T1000 (cell line): ENCODE measurements at regions not wholly inside any gene's neighbourhood (a gene's known extent, or its start where the extent isn't known, plus 50 kb on each side); places are given as distances from the start of the nearest gene placed in this dataset.

Source experiments
- DNase-seq: peaks from one replicate; lab custom pipeline; 2025; ENCODE audit warnings: mixed read lengths; lab: John Stamatoyannopoulos, UW

DNA sequence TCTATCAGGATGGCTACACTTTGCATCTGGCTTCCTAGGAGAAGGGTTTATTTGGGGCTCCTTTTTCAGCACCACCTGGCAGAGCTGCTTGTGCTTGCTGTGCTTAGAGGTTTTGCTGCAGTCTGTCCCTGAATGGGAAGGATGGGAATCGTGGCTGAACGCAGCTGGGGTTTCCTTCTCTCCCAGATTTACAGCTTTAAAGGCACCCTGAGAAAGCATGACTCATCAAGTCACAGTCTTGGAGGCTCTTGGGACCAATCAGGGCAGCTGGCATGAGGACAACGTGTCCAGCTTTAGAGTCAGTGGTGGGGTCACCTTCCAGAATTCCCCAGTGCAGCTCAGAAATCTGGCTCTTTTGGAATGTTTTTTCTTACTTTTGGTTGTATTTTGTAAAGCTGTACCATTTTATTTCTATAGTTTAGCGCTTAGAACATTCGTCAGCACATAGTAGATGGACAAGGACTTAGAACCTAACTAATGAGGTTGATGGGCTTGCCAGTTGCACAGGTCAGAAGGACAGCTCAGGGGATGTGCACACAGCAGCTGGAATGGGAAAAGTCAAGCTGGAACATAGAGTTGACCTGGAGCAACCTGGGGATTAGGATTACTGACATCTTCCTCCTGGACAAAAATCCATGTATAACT is 222.6 kb downstream of the PRDM2 start:
- DNase-seq = no peak

DNA sequence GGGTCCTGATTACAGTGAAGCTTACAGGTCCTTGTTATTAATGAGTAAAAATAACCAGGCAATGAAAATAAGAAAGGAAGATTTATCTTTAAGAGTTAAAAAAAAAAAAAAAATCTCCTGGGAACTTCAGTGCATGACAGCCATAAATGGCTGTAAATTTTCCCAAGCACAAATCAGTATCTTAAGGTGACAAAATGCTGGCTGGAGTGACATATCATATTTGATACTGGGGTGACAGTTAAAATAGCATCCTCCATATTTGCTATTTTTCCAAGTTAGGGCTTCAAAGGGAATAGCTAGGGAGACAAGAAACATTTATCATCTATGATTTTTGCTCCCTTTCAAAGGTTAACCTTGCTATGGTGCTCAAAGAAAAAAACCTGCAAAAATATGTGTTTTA is 226.6 kb downstream of the PRDM2 start:
- no peak for DNase-seq

DNA sequence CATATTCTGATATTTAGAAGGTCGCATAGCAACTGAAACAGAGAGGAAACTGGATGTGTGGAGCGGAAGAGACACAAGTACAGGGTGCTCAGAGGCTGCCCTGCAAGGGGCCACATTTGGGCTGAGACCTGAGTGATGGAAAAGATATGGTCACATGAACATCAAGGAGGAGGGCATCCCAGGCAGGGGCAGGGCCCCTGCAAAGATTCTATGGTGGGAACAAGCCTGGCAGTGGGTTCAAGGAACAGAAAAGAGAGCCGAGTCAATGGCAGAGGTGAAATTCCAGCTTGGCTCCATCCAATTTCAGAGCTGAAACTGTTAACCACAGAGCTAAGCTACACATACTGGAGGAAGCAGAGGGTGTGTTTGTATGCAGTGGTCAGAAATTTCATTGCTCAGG is 227.7 kb downstream of the PRDM2 start:
- no peak for DNase-seq

DNA sequence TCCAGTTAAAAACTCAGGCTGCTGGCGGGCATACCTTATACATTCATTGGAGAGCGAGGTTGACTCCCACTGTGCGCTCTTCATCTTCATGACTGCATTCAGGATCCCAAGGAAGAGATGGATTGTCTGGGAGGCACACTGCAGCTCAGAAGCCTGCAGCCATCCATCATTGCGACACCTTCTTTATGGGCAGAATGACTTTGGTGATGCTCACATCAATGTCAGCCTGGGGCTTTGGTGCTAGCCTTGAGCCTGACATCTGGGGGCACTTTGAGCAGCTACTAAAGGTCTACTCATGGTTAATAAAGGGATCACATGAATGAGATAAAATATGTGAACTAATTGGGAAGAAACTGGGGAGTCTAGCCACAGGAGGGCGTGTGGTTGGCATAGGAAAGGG is 229.3 kb downstream of the PRDM2 start:
- no peak for DNase-seq

- no peak for DNase-seq
These were observed 230.2 kb downstream of the PRDM2 start for GRCh38 chr1:13930151-13930550.

GRCh38 chr1:13931226-13931625 is 231.2 kb downstream of the PRDM2 start:
- DNase-seq = no peak

DNA sequence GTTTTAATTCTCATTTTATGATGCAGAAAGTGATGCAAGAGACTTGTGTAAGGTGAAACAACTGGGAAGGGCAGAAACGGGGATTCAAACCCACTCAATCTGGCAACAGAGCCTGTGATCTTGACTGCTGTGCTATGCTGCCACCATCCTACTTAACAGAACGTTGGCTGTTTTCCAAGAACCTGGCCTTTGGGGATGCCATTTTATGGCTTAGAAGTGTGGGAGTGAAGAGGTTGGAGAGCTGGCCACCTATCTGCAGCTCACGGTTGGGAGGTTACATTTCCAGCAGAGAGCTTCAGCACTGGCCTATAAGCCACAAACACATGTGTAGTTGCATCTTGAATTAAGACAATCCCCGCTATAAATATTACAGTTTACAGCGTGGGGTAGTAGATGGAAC is 235.3 kb downstream of the PRDM2 start:
- no peak for DNase-seq

GRCh38 chr1:13941315-13941714 is 241.3 kb downstream of the PRDM2 start:
- no peak for DNase-seq

GRCh38 chr1:13943055-13943454 is 243.1 kb downstream of the PRDM2 start:
- DNase-seq = no peak

DNA sequence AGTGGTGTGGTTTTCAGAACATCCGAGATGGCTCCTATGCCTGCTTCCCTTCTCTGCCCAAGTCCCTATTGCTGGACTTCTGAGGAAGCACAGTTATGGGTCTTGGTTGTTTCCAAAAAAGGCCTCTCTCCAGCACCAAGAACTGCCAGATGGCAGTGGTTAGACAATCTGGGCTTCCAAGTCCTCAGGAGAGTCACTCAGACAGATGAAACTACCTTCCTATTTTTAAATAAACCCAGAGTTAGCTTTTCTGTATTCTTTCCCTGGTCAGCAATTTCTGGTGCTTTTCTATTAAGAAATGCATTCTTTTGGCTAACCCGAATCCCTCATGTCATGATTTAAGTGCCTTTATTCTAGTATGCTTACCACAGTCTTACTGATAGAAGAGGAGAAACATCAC is 245.9 kb downstream of the PRDM2 start:
- no peak for DNase-seq

DNA sequence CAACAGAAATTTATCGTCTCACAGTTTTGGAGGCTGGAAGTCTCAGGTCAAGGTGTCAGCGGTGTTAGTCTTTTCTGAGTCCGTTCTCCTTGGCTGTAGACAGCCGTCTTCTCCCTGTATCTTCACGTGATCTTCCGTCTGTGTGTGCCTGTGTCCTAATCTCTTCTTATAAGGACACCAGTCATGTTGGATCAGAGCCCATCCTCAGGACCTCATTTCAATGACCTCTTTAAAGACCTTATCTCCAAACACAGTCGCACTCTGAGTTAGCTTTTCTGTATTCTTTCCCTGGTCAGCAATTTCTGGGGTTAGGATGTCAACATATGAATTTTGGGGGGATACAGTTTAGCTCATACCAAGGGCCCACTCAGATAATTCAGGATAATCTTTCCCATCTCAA is 247.7 kb downstream of the PRDM2 start:
- DNase-seq = no peak

GRCh38 chr1:13948396-13948795 is 248.4 kb downstream of the PRDM2 start:
- no peak for DNase-seq

GRCh38 chr1:13948888-13949391 is 249.0 kb downstream of the PRDM2 start:
- DNase-seq = no peak

- no peak for DNase-seq
These were observed 249.6 kb downstream of the PRDM2 start for GRCh38 chr1:13949546-13949945.

GRCh38 chr1:13950637-13951036 is 250.6 kb downstream of the PRDM2 start:
- DNase-seq = no peak

- DNase-seq = no peak
These were observed 252.1 kb downstream of the PRDM2 start for GRCh38 chr1:13951793-13952751.

DNA sequence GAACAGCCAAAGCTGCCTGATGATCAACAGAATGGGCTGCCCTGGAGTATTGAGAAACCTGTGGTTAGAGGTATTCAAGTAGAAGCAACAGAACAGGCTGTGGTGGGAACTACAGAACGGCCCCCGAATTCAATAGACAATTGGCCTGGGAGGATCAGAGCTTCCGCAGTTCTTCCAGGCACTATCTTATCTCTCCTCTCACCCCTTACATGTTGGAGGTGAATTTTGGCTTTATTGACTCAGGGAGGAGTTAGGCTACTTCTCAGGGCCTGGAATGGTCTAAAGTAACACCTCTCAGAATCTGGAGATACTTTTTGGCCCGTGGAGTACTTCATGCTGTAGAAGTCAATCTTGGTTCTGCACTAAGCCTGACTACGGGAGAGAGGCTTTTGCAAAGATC is 253.0 kb downstream of the PRDM2 start:
- no peak for DNase-seq

- no peak for DNase-seq
These were observed 256.4 kb downstream of the PRDM2 start for GRCh38 chr1:13956393-13956792.

- DNase-seq = peak; percentile 60
These were observed 260.5 kb downstream of the PRDM2 start for GRCh38 chr1:13960375-13960987.

GRCh38 chr1:13964768-13965167 is 264.8 kb downstream of the PRDM2 start:
- no peak for DNase-seq

DNA sequence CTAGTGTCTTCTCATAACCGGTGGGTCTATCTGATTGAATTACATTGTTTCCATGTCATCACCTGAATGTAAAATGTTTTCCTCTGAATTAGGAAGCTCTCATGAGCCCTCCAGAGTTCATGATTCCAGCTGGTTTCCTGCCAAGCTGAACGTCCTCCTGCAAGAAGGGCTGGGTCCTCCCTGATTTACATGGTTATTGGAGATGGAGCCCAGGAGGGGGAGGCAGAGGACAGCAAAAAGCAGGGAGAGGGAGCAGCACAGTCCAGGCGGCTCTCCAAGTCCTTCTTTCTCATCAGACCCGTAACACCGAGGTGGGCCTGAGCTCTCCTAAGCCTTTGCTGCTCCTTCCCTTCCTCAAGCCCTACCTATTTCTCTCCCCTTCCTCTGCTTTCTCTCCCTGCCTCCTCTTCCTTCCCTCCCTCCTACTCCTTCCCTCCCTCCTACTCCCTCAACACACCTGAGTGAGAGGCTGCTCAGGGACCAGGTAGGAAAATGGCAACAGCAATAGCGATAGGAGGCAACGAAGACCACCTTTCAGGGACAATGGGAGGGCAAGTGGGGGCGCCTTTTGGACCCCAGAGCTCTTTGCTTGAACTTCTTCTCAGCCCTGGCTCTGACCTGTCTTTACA is 265.9 kb downstream of the PRDM2 start:
- peak; percentile 25 for DNase-seq

DNA sequence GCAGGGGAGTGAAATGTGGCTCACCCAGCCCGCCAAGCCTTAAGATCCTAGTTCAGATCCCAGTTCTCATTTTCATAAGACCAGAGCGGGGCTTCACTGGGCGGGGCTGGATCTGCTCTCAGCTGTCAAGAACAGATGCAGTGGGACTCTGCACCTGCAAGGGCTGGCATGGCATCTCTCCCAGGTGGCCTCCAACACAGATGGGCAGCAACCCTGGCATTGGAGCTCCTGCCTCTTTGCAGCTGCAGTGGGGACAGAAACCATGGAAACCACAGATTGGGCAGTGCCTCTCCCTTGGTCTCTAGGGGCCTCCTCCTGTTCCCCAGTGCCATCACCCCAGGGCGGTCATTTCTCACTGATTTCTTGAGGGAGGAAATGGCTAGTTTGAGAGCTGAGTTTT is 267.7 kb downstream of the PRDM2 start:
- DNase-seq = no peak
